B cell (primary cell): ENCODE measurements at regions not wholly inside any gene's neighbourhood (a gene's known extent, or its start where the extent isn't known, plus 50 kb on each side); places are given as distances from the start of the nearest gene placed in this dataset.

Experiments
- EZH2 ChIP-seq: IDR thresholded peaks from 2 replicates; pipeline ENCODE4 v1.6.1; 2012; ENCODE audit warnings: borderline replicate concordance, low read depth, mild to moderate bottlenecking, moderate library complexity, low read length; ENCODE audit not compliant: insufficient read depth, poor library complexity, severe bottlenecking
- TF ChIP-seq, protein P1 (sequence below): fragments of 200-600 bp; IDR thresholded peaks from one replicate; pipeline ENCODE4 v1.8.0; 2022; ENCODE audit warnings: antibody characterized with exemption, mild to moderate bottlenecking

- TF ChIP-seq, protein P1, sequence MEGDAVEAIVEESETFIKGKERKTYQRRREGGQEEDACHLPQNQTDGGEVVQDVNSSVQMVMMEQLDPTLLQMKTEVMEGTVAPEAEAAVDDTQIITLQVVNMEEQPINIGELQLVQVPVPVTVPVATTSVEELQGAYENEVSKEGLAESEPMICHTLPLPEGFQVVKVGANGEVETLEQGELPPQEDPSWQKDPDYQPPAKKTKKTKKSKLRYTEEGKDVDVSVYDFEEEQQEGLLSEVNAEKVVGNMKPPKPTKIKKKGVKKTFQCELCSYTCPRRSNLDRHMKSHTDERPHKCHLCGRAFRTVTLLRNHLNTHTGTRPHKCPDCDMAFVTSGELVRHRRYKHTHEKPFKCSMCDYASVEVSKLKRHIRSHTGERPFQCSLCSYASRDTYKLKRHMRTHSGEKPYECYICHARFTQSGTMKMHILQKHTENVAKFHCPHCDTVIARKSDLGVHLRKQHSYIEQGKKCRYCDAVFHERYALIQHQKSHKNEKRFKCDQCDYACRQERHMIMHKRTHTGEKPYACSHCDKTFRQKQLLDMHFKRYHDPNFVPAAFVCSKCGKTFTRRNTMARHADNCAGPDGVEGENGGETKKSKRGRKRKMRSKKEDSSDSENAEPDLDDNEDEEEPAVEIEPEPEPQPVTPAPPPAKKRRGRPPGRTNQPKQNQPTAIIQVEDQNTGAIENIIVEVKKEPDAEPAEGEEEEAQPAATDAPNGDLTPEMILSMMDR = no peak
- TF ChIP-seq EZH2 = no peak
Measured at GRCh38 chr17:55900188-55900587, 149.3 kb downstream of the PCTP start.
